HG02642 (cell line): ENCODE measurements at regions not wholly inside any gene's neighbourhood (a gene's known extent, or its start where the extent isn't known, plus 50 kb on each side); places are given as distances from the start of the nearest gene placed in this dataset.
"Not testable (repeated sequence)": the region's sequence is repeated elsewhere in the genome, so short reads cannot be mapped to it uniquely, and the experiment has no call there.

Experiments
- ATAC-seq: cut with Tn5 transposase; IDR thresholded peaks from one replicate; pipeline ENCODE4 v1.9.1; 2021; ENCODE audit warnings: mild to moderate bottlenecking; ENCODE audit not compliant: unreplicated experiment, poor library complexity

DNA sequence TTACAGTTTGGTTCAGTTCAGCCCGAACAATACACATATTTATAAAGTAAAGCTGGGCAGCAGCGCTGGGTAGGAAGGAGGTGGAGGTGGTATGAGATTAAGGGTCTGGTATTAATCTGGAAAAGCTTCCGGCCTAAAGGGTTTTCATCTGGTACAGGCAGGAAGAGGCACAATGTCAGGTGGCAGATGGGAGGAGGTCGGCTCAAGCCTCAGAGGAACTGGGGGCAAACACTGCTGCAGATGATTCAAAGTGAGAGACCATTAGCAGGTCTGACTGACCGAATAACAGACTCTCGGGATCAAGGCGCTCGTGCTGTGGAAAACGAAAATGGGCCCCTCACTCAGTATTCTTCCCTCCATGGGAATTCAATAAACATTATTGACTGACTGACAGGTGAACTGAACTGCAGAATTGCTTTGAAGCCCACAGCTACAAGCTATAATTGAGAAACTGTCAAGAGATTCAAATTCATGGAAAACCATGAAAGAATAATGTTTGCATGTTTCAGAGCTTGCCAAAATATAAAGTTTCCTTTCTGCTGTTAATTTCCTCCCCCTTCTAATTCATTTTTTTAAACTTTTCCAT lies 75.3 kb downstream of the TMEM167A start:
- no peak for ATAC-seq

DNA sequence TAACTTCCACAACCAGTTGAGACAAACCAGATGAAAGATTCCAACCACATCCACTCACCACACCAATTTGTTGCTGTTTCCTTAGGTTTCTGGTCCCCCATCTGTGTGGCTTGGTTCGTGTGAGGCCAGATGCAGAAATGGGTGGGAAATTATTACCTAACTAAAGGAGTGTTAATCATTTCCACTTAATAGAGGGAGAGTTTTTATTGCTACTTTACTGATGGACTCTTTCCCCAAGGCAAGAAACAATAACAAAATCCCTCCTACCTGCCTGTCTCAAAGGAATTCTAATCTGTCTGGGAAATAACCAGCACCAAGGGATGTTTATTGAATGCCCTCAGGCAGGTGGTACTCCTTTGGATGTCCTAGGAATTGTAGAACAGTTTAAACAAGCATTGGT lies 76.3 kb downstream of the TMEM167A start:
- no peak for ATAC-seq

DNA sequence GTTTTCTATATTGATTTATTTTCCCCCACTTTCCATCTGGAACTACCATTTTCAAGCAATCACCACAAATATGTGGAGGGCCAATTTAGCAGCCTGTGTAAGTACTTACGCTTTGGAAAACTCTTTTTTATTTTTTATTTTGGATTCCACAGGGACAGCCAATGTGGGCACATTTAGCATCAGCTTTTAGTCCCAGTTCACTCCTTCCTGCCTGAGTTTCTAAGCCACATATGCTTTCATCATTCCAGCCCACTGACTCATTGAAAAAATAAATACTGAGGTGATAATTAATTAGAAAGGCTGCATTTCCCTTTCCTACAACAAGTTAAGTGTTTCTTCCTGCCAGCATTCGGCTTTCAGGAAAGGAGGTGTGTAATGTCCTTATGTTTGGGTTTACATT lies 76.8 kb downstream of the TMEM167A start:
- no peak for ATAC-seq

DNA sequence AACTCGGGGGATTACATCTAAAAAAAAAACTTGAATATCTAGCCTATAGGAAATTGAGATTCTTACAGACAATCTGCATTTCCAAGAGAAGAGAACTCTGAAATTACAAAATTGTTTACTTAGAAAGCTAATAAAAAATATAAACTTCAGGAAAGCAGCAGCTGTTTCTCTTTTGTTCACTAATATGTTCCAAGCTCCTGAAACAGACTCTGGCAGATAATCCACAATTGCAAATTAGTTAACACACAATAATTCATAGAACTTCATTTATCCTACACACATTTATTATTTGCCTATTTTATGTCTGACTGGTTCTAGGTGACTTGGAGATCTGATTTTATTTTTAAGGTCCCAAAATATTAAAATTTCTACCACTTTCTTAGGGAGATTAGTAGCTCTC lies 83.8 kb downstream of the TMEM167A start:
- no peak for ATAC-seq

DNA sequence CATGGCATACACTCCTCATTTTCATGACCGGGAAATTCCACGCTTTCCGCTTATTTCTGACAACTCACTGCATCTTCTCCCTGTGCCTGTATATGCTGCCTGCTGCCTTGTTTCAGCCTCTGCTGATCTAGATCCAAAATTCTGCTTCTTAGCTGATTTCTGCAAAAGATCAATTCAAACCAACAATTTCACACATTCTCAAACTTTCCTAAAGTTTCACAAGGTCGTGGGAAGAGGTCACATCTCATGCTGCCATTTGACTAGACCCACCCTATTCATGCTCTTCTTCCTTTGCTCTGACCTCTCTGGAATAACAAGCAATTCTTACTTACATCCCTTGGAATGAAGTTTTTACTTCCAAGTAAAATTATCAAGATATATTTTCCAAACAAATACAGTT lies 84.5 kb downstream of the TMEM167A start:
- ATAC-seq = no peak

DNA sequence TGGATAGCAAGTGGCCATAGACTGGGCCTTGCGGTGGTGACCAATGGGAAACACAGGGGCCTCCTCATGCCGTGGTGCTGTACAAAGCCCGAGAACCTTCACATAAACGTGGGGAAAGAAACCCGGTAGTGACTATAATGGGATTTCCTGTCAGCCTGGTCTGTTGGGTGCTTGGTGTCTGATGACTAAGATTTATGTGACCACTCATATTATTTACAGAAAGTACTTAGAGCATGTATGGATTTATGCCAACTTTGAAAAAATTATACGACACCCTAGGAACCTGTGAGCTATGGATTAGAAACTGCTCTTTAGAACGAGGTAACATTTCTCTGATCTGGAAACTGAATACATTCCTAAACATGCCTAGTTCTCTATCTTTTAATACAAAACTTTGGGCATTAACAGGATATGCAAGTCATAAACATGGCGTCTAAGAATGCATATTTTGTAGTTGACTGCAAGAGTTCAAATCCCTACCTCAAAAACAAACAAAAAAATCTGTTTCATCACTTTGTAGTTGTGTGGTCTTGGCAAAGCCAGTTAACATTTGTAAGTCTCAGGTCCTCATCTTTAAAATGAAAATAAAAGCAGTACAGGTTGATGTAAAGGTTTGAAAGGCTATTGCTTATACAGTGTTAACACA lies 85.4 kb downstream of the TMEM167A start:
- peak; percentile 50 for ATAC-seq

DNA sequence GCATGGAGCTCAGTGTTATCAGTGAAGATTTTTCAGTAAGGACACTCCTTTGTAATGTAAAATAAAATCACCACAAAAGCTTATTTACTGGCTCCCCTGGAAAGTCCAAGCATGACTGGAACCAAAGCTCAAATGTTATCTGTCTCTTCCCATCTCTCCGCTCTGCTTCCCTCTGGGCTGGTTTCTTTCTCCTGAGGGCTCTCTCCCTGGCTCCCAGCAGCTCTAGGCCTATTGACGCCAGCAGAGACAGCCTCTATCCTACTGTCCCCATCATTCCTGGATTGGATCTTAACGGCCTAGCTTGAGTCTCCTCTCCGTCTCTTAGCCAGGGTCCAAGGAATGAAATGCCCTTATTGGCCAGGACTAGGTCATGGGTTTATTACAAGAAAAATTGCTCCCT lies 86.1 kb downstream of the TMEM167A start:
- no peak for ATAC-seq

DNA sequence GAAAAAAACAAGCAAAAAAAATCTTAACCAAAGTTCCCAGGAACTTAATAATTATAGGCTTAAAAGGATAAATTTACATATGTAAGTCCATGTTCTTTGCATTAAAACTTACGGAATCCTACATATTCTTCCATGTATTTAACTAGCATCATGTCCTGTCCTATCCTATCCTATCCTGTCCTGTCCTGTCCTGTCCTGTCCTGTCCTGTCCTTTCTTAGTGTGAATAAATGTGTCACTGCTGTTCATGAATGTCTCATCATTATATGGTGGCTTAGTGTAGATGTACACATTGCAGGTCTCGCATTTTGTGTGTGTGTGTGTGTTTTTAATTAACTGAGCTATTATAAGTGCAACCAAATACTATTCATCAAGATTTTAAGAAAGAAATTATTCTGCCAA lies 90.0 kb downstream of the TMEM167A start:
- no peak for ATAC-seq

DNA sequence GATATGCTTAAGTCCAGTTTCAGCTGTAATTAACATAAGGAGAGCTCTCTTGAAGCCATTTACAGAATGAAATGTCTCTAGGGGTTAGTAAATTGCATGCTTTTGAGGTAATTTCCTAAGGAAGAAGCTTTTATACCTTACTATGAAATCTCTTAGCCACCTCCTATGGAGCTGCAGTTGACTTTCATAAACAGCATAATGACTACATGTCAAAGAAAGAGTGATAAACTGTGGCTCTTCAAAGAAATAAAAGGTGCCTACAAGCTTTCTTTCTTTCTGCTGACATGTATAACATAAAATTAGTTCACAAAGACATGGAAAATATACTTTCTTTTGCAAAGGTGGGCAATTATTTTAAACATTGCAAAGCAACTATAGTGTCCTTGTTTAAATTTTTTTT lies 90.8 kb downstream of the TMEM167A start:
- no peak for ATAC-seq

DNA sequence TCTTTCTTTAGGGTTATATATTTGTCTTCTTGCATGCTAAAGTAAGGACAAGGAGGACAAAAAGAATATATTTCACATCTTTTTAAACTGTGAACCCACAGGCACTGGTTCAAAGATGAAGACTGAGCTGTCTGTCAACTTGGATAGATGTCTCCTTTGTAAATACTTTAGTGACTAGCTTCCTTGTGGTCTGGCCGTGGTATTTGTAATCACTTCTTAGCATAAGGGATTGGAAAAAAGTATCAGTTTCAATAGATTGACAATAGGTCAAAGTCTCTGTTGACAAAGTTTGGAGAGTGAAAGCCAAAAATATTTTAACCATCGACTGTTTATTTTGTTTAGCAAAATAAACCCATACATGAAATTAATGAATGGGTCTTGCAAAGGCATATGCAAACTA lies 91.4 kb downstream of the TMEM167A start:
- no peak for ATAC-seq

DNA sequence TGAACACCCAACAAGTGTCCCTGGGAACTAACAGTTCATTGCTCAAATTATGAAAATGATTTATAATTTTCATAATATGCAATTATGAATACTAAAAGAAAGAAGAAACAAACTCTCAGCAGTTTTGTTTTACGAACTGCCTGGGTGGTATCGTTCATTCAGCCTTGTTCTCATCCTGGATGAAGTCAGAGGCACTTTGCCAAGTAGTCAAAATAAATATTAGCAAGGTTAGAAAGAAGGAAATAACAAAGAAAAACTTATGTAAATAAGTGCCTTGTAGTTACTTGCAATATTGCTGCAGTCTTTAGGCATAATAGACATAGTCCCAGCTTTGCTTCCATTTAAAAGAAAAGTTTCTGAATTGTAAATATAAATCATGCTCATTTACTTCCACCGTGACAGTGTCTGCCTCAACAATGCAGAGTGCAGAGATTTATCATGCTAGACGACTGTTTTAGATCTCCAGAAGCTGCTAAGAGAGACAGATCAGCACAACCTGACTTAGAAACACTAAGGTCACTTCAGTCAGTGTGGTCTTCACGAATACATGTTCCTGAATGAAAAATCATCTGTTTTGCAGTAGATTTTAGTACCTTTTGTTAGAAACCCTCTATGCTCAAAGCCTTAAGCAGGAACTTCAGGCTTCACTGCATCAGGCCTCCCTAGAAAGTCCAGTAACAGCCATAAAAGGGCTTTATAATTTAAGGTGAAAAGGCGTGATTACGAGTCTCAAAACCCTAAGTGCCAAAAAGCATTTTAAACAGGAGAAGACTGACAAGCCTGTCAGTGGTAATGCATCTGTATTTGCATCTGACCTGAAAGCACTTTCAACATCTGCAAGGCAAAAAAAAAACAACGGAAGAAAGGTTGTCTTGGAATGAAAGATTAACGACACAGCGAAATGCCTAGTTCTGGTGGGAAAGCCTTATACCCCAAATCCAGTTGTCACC lies 92.1 kb downstream of the TMEM167A start:
- no peak for ATAC-seq

DNA sequence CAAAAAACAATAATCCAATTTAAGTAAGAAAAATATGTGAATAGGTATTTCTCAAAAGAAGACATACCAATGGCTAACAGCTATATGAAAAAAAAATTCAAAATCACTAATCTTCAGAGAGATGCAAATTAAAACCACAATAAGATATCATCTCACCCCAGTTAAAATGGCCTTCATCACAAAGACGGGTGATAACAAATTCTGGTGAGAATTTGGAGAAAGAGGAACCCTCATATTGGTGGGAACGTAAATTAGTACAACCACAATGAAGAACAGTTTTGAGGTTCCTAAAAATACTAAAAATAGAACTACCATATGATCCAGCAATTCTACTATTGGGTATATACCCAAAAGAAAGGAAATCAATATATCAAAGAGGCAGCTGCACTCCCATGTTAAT lies 94.3 kb downstream of the TMEM167A start:
- no peak for ATAC-seq

DNA sequence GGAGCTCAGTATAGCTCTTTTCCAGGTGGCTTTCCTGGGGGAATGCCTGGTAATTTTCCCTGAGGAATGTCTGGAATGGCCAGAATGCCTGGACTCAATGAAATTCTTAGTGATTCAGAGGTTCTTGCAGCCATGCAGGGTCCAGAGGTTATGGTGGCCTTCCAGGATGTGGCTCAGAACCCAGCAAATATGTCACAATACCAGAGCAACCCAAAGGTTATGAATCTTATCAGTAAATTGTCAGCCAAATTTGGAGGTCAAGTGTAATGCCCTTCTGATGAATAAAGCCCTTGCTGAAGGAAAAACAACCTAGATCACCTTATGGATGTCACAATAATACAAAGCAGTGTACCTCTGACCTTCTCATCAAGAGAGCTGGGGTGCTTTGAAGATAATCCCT lies 100.3 kb downstream of the TMEM167A start:
- not testable (repeated sequence) for ATAC-seq

DNA sequence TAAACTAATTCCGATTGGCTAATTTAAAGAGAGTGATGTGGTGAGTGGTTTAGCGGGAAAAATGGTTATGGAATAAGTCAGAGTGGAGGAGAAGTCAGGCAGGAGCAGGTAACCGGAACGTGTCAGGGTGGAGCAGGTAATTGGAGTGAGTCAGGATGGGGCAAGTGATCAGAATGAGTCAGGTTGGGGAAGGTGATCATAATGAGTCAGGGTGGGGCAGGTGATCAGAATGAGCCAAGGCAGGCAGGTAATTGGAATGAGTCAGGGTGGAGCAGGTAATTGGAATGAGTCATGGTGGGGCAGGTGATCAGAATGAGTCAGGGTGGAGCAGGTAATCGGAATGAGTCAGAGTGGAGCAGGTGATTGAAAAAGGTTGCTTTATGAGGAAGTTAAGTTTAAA lies 101.4 kb downstream of the TMEM167A start:
- no peak for ATAC-seq

DNA sequence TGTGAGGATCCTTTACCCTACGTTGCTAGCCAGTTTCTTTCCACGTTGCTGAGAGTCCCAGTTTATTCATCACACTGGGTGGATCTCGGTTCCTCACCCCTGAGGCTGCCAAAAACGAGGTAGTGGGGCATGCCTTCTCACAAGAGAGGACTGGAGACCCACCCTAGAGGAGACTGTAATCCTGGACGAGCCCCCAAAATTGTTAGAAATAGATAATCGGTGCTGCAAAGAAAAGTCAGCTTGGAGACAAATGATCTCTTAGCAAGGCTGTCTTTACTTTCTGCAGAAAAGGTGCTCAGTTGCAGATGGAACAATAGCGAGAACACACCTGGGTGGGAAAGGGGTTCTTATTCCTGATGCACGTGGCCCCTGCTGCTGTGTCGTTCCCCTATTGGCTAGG lies 101.8 kb downstream of the TMEM167A start:
- no peak for ATAC-seq

DNA sequence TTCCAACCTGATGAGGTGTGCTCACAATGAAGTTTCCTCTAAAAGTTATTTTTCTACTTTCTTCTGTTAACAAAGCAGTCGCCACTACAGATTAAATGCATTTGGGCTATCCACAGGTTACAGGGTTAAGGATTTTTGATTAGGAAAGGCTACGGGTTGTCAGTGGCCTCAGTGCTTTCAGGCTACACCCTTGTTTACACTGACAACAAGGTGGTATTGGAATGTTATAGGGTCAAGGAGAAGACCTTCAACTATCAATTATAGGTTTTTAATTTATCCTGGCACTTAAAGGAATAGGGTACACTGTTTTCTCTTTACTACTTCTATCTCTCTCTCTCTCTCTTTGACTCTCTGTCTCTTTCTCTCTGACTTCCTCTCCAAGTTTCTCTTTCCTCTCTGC lies 102.8 kb downstream of the TMEM167A start:
- ATAC-seq = not testable (repeated sequence)

DNA sequence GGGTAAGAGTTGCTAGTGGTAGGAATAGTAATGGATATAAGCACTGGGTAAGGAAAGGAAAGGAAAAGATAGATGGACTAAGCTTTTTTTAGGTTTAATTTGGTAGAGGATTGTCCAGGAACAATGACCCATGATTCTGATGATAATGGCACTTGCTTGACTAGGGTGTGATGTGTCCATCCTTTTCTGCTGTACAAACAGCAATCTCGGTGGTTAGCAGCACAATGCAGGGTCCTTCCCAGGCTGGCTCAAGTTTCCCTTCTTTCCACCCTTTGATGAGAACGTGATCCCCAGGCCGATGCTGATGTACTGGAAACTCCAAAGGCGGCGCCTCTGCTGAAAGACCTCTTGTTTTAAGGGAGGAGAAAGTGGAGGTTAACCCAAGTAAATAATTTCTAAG lies 105.3 kb downstream of the TMEM167A start:
- no peak for ATAC-seq

DNA sequence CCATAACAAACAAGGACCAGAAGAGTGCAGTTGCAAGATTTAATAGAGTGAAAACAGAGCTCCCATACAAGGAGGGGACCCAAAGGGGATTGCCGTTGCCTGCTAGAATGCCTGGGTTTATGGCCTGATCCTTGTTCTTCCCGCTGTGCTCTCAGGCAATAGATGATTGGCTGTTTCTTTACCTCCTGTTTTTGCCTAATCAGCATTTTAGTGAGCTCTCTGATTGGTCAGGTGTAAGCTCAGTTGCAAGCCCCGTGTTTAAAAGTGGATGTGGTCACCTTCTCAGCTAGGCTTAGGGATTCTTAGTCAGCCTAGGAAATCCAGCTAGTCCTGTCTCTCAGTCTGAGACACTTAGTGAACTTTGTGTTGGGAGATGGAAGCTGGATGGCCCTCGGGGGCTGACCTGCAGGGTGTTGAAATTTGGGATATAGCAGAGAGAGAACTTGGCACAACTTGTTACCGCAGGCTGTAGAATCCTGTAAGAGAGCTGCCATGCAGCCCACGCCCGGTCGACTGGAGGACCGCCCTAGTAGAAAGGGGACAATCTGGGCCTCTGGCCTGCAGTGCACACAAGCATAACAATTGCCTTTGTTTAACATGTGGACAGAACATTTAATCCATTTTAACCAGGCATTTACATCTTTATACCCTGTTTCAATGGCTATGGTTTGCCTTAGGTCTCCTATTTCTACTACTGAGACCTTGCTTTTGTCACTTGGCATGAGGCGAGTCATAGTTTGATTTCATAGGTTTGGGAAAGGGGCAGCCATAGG lies 106.0 kb downstream of the TMEM167A start:
- not testable (repeated sequence) for ATAC-seq

DNA sequence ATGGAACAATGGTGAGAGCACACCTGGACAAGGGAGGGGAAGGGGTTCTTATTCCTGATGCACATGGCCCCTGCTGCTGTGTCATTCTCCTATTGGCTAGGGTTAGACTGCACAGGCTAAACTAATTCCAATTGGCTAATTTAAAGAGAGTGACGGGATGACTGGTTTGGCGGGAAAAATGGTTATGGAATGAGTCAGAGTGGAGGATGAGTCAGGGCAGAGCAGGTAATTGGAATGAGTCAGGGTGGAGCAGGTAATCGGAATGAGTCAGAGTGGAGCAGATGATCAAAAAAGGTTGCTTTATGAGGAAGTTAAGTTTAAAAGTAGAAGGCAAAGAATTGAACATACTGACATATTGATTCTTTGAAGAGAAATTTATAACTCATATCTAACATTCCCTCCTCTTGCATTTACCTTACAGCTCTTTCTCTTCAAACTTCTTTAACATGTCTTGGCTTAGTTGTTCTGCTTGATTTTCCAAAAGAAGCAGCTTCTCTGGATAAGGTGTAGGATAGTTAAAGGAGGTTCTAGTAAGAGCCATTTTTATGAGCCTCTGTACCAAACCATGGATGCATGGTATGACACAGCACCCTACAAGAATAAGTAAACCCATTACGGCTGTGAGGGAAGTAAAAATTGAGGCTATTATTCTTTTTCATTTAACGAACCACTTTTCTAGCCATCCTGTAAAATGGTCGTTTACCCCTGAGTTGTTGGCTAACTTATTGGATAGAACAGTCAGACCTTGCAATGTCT lies 107.8 kb downstream of the TMEM167A start:
- ATAC-seq = not testable (repeated sequence)

DNA sequence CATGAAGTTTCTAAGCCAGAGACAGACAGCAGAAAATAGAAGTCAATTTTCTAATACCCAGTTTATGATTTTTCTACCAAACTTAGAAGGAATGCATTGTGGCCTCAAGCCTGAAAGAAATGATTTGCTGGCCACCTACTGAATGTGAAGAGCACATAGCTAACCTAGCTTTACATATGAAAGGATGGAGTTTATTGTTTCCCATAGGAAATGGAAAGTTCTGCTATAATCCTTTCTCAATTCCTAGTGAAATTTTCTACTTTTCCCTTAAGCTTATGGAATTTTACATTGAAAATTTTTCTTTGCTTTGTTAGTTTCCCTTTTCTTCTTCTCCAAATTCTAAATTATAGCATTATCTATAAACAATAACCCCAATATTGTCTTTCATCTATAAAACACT lies 110.1 kb downstream of the TMEM167A start:
- ATAC-seq = no peak
